OCI-LY3 (cell line): ENCODE measurements at regions not wholly inside any gene's neighbourhood (a gene's known extent, or its start where the extent isn't known, plus 50 kb on each side); places are given as distances from the start of the nearest gene placed in this dataset.

Experiments used
- H2AFZ ChIP-seq: fragments of 200-600, 300-600 bp; shearing (Covaris generic); 2 replicates; pipeline ENCODE4 v1.6.0; 2014; ENCODE audit warnings: antibody characterized with exemption, low read depth, low read length
- H3K27ac ChIP-seq: fragments of 200-600, 300-600 bp; sonication (generic); 2 replicates; pipeline ENCODE4 v1.5.1; 2014; ENCODE audit warnings: mild to moderate bottlenecking, low read length, moderate library complexity, mixed read lengths
- H3K27me3 ChIP-seq: fragments of 200-600, 300-600 bp; sonication (generic); 2 replicates; pipeline ENCODE4 v1.6.1; 2014; ENCODE audit warnings: low read depth, low read length, mixed read lengths
- H3K36me3 ChIP-seq: fragments of 200-600, 300-600 bp; sonication (generic); replicated peaks from 2 replicates; pipeline ENCODE3; 2014; ENCODE audit warnings: low read depth, low read length, mixed read lengths
- H3K4me1 ChIP-seq: fragments of 300-600, 200-600 bp; sonication (generic); 2 replicates; pipeline ENCODE4 v1.6.1; 2014; ENCODE audit warnings: low read length, mixed read lengths
- H3K4me2 ChIP-seq: fragments of 200-600, 300-600 bp; sonication (generic); 2 replicates; pipeline ENCODE4 v1.6.1; 2014; ENCODE audit warnings: low read length, mixed read lengths
- H3K4me3 ChIP-seq: fragments of 300-600, 200-600 bp; sonication (generic); 2 replicates; pipeline ENCODE4 v1.5.1; 2014; ENCODE audit warnings: antibody characterized with exemption, mild to moderate bottlenecking, low read length, moderate library complexity
- H3K79me2 ChIP-seq: fragments of 300-600, 200-600 bp; shearing (Covaris generic); 2 replicates; pipeline ENCODE4 v1.6.1; 2014; ENCODE audit warnings: mild to moderate bottlenecking, low read length, mixed read lengths
- H3K9ac ChIP-seq: fragments of 300-600, 200-600 bp; shearing (Covaris generic); 2 replicates; pipeline ENCODE4 v1.6.0; 2014; ENCODE audit warnings: mild to moderate bottlenecking, low read length, moderate library complexity
- H3K9me3 ChIP-seq: fragments of 200-600, 300-600 bp; shearing (Covaris generic); 2 replicates; pipeline ENCODE4 v1.6.1; 2014; ENCODE audit warnings: low read length, mixed read lengths; ENCODE audit not compliant: insufficient read depth
- H4K20me1 ChIP-seq: fragments of 200-600, 300-600 bp; sonication (generic); 2 replicates; pipeline ENCODE4 v1.6.1; 2016; ENCODE audit warnings: low read length, mixed read lengths; ENCODE audit not compliant: insufficient read depth
- EZH2phosphoT487 ChIP-seq: fragments of 200-600 bp; shearing (Covaris generic); IDR thresholded peaks from 2 replicates; pipeline ENCODE4 v1.6.1; 2018; ENCODE audit warnings: antibody characterized with exemption, mixed run types, low read depth
- TF ChIP-seq, protein P1 (sequence below): fragments of 200-600, 300-600 bp; sonication (generic); IDR thresholded peaks from 2 replicates; pipeline ENCODE4 v1.5.1; 2014; ENCODE audit warnings: antibody characterized with exemption, low read length, low read depth

DNA sequence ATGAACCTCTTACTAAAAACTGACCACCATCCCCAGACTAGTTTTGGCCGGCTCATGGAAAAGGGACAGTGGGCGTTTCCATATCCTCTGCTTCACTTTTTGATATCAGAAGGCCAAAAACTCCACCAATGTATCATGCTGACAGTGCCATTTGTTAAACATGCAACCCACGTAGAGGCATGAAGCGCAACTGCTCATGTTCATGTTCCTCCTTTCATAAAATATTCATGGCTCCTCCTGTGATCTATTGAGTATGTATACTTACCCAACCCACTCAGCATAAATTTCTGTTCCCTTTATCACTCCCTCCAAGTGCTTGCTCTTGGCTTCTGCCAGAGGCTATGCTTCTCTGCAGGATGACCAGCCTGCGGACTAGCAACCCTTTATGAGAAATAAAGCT is 58.7 kb upstream of the TGFBR2 start:
- H3K79me2 ChIP-seq, result no peaks in the 10 kb centered on the region
- no peaks in the 10 kb centered on the region for H3K27me3 ChIP-seq
- H3K4me2 ChIP-seq, result no peak overlapping the region
- H3K9me3 ChIP-seq, result no peaks in the 10 kb centered on the region
- no peaks in the 10 kb centered on the region for H4K20me1 ChIP-seq
- no peak overlapping the region for H3K4me3 ChIP-seq
- H3K9ac ChIP-seq, result no peak overlapping the region
- H3K36me3 ChIP-seq, result no peaks in the 10 kb centered on the region
- H2AFZ ChIP-seq, result no peak overlapping the region
- H3K4me1 ChIP-seq, result peaks cover 4% of the 10 kb centered on the region; the same call in 1 of the 2 replicates
- no peak overlapping the region for H3K27ac ChIP-seq
- TF ChIP-seq EZH2phosphoT487, result no peak
- TF ChIP-seq, protein P1, sequence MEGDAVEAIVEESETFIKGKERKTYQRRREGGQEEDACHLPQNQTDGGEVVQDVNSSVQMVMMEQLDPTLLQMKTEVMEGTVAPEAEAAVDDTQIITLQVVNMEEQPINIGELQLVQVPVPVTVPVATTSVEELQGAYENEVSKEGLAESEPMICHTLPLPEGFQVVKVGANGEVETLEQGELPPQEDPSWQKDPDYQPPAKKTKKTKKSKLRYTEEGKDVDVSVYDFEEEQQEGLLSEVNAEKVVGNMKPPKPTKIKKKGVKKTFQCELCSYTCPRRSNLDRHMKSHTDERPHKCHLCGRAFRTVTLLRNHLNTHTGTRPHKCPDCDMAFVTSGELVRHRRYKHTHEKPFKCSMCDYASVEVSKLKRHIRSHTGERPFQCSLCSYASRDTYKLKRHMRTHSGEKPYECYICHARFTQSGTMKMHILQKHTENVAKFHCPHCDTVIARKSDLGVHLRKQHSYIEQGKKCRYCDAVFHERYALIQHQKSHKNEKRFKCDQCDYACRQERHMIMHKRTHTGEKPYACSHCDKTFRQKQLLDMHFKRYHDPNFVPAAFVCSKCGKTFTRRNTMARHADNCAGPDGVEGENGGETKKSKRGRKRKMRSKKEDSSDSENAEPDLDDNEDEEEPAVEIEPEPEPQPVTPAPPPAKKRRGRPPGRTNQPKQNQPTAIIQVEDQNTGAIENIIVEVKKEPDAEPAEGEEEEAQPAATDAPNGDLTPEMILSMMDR, result no peak

- Histone ChIP-seq H4K20me1 (no peaks in the 10 kb centered on the region), H3K36me3 (no peaks in the 10 kb centered on the region), H3K79me2 (no peaks in the 10 kb centered on the region), H3K9ac (no peak overlapping the region), H3K27ac (no peak overlapping the region), H3K4me2 (no peak overlapping the region), H2AFZ (no peak overlapping the region), H3K9me3 (no peaks in the 10 kb centered on the region), H3K4me3 (no peak overlapping the region), H3K27me3 (no peaks in the 10 kb centered on the region), H3K4me1 (peaks cover 4% of the 10 kb centered on the region; the same call in 1 of the 2 replicates)
- no peak for TF ChIP-seq EZH2phosphoT487
- TF ChIP-seq, protein P1, result no peak
These were observed 57.8 kb upstream of the TGFBR2 start for GRCh38 chr3:30548600-30548999.

GRCh38 chr3:30549600-30549999 is 56.8 kb upstream of the TGFBR2 start:
- no peak overlapping the region for H3K4me2 ChIP-seq
- TF ChIP-seq, protein P1, result no peak
- TF ChIP-seq EZH2phosphoT487, result no peak
- no peaks in the 10 kb centered on the region for H3K79me2 ChIP-seq
- no peak overlapping the region for H2AFZ ChIP-seq
- H3K4me1 ChIP-seq, result peaks cover 4% of the 10 kb centered on the region; the same call in 1 of the 2 replicates
- H3K9ac ChIP-seq, result no peak overlapping the region
- H3K9me3 ChIP-seq, result no peaks in the 10 kb centered on the region
- no peak overlapping the region for H3K27ac ChIP-seq
- no peak overlapping the region for H3K4me3 ChIP-seq
- H4K20me1 ChIP-seq, result no peaks in the 10 kb centered on the region
- H3K27me3 ChIP-seq, result no peaks in the 10 kb centered on the region
- no peaks in the 10 kb centered on the region for H3K36me3 ChIP-seq

DNA sequence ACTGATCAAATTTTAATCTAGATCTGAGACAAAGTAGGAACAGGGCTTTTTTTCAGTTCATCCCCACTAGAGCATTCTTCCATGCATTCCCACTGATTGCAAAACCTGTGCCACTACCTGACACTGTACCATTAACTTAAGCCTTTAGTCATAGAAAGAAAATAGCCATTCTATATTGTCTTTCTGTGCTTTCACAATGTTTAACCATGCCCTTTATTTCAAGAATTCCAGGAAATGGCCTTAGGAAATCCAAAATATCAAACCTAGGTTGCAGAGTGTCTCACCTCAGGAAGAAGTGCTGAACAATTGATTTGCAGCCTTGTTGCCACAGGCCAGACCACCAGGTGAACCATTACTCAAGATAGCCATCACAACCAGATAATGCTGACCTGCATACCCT is 56.2 kb upstream of the TGFBR2 start:
- H3K4me2 ChIP-seq, result no peak overlapping the region
- H3K36me3 ChIP-seq, result no peaks in the 10 kb centered on the region
- peaks cover 4% of the 10 kb centered on the region; the same call in 1 of the 2 replicates for H3K4me1 ChIP-seq
- H3K27me3 ChIP-seq, result no peaks in the 10 kb centered on the region
- no peak overlapping the region for H3K4me3 ChIP-seq
- H3K9me3 ChIP-seq, result no peaks in the 10 kb centered on the region
- H3K9ac ChIP-seq, result no peak overlapping the region
- H4K20me1 ChIP-seq, result no peaks in the 10 kb centered on the region
- TF ChIP-seq EZH2phosphoT487, result no peak
- TF ChIP-seq, protein P1, result no peak
- H2AFZ ChIP-seq, result no peak overlapping the region
- no peaks in the 10 kb centered on the region for H3K79me2 ChIP-seq
- no peak overlapping the region for H3K27ac ChIP-seq
